K562 (cell line): ENCODE measurements at regions not wholly inside any gene's neighbourhood (a gene's known extent, or its start where the extent isn't known, plus 50 kb on each side); places are given as distances from the start of the nearest gene placed in this dataset.

Experiments used
- ATAC-seq: fragments of 200-7000 bp; cut with Tn5 transposase; 3 replicates; pipeline ENCODE4 v1.9.1; 2020; ENCODE audit warnings: moderate library complexity
- BruUV-seq: library from RNA; stranded (reverse); fragments of 400-500 nt; replicated peaks from 2 replicates; lab custom pipeline; 2021; lab: Mats Ljungman, UMichigan
- CTCF ChIA-PET: fragments of 300-600 bp; formaldehyde crosslinking; extraction: SDS; loops from one replicate; lab custom pipeline; 2021; ENCODE audit warnings: low intra/inter-chr PET ratio; lab: Yijun Ruan, JAX
- POLR2A ChIA-PET: fragments of 300-600, 350-650 bp; sonication (Branson Sonifier 250); formaldehyde crosslinking; extraction: SDS; loops from one replicate; lab custom pipeline; 2021; ENCODE audit warnings: antibody characterized with exemption, inconsistent platforms; lab: Yijun Ruan, JAX
- DNase-seq, 4 experiments: peaks; one replicate each; pipeline versions ENCODE4 v3.0.0 to v3.0.0-alpha.2; 2011 to 2018; ENCODE audit warnings: low spot score in 3 of 4, mixed read lengths in 3 of 4; ENCODE audit errors: extremely low read depth in 1 of 4
- FAIRE-seq: peaks from 2 replicates; lab custom pipeline; 2011; peaks lifted over from hg19 to GRCh38; lab: Jason Lieb, UNC
- H2AFZ ChIP-seq: 2 replicates; pipeline ENCODE4 v1.6.0; 2011; ENCODE audit warnings: low read depth, low read length, control low read depth, inconsistent platforms
- H3K27ac ChIP-seq: fragments of 200-600 bp; 3 replicates; pipeline ENCODE4 v1.8.0; 2011; ENCODE audit warnings: low read depth, mild to moderate bottlenecking, control low read depth, inconsistent platforms, low read length, moderate library complexity, mixed read lengths; ENCODE audit errors: extremely low read depth
- H3K27me3 ChIP-seq, 2 experiments: fragments of 300-600 bp in 1 of 2; 2 replicates in 1 of 2; 3 replicates in 1 of 2; pipeline versions ENCODE4 v1.6.0 to v1.8.0; 2011; ENCODE audit warnings: inconsistent platforms in 2 of 2, low read length in 2 of 2, mild to moderate bottlenecking in 1 of 2, mixed read lengths in 1 of 2, moderate library complexity in 1 of 2; ENCODE audit not compliant: control insufficient read depth in 2 of 2, insufficient read depth in 2 of 2
- H3K36me3 ChIP-seq: fragments of 300-600 bp; 3 replicates; pipeline ENCODE4 v1.8.0; 2011; ENCODE audit warnings: mild to moderate bottlenecking, low read length, inconsistent platforms; ENCODE audit not compliant: control insufficient read depth, insufficient read depth
- H3K4me1 ChIP-seq, 2 experiments: fragments of 200-600 bp in 1 of 2; replicated peaks in 1 of 2; 2 replicates in 1 of 2; 3 replicates in 1 of 2; pipeline versions ENCODE4 v1.5.1 to v1.8.0; 2011; ENCODE audit warnings: inconsistent platforms in 2 of 2, low read length in 2 of 2, mild to moderate bottlenecking in 1 of 2, mixed read lengths in 1 of 2, moderate library complexity in 1 of 2; ENCODE audit not compliant: control insufficient read depth in 2 of 2, insufficient read depth in 2 of 2
- H3K4me2 ChIP-seq: 2 replicates; pipeline ENCODE4 v1.6.1; 2011; ENCODE audit warnings: low read length, control low read depth, inconsistent platforms, mixed read lengths; ENCODE audit not compliant: insufficient read depth
- H3K4me3 ChIP-seq: fragments of 200-600 bp; sonication (generic), shearing (Covaris generic); 2 replicates; pipeline ENCODE4 v1.5.1; 2016; ENCODE audit warnings: control low read depth, inconsistent platforms
- H3K79me2 ChIP-seq: fragments of 200-600 bp; 3 replicates; pipeline ENCODE4 v1.8.0; 2011; ENCODE audit warnings: low read length, inconsistent platforms; ENCODE audit not compliant: control insufficient read depth, insufficient read depth
- H3K9ac ChIP-seq, 2 experiments: 2 replicates each; pipeline versions ENCODE4 v1.6.0 to v1.6.1; 2011; ENCODE audit warnings: low read depth in 2 of 2, low read length in 2 of 2, control low read depth in 1 of 2, inconsistent platforms in 1 of 2, mild to moderate bottlenecking in 1 of 2, mixed read lengths in 1 of 2; ENCODE audit not compliant: insufficient read depth in 1 of 2
- H3K9me1 ChIP-seq: one replicate; pipeline ENCODE4 v1.6.0; 2011; ENCODE audit warnings: inconsistent platforms, mild to moderate bottlenecking, low read length, moderate library complexity; ENCODE audit not compliant: control insufficient read depth, insufficient read depth
- H3K9me3 ChIP-seq: replicated peaks from 2 replicates; pipeline ENCODE4 v1.5.1; 2011; ENCODE audit warnings: low read depth, low read length, inconsistent platforms; ENCODE audit not compliant: control insufficient read depth, insufficient read depth
- H4K20me1 ChIP-seq: replicated peaks from 2 replicates; pipeline ENCODE4 v1.6.1; 2011; ENCODE audit warnings: low read length, inconsistent platforms, mixed read lengths; ENCODE audit not compliant: control insufficient read depth, insufficient read depth
- CHCHD3 ChIP-seq: fragments of 250-450 bp; sonication (Bioruptor Pico); IDR thresholded peaks from 2 replicates; pipeline ENCODE4 v2.1.2; 2022; ENCODE audit warnings: mild to moderate bottlenecking
- DACH1 ChIP-seq: fragments of 450-650 bp; IDR thresholded peaks from 2 replicates; pipeline ENCODE4 v1.6.1; 2018; ENCODE audit not compliant: partially characterized antibody
- FOXM1 ChIP-seq, 2 experiments: fragments of 450-650 bp in 1 of 2; sonication (generic) in 1 of 2; formaldehyde crosslinking in 1 of 2; IDR thresholded peaks; 2 replicates each; pipeline versions ENCODE4 v1.6.1 to v1.9.0; 2017 to 2022; ENCODE audit warnings: low read depth in 2 of 2, mild to moderate bottlenecking in 2 of 2, missing genetic modification reagents in 1 of 2, moderate library complexity in 1 of 2
- GATA2 ChIP-seq: sonication (generic); formaldehyde crosslinking; IDR thresholded peaks from 2 replicates; pipeline ENCODE4 v1.4.0; 2020; ENCODE audit warnings: mild to moderate bottlenecking, missing genetic modification reagents
- MEF2D ChIP-seq: conservative IDR thresholded peaks from 2 replicates; pipeline ENCODE4 v1.6.1; 2016; ENCODE audit warnings: low read depth, missing genetic modification characterization, missing compliant biosample characterization
- PHB2 ChIP-seq: fragments of 450-650 bp; IDR thresholded peaks from 2 replicates; pipeline ENCODE4 v1.6.1; 2017; ENCODE audit warnings: low read depth
- POLR3G ChIP-seq: IDR thresholded peaks from 2 replicates; pipeline ENCODE4 v1.6.1; 2011; ENCODE audit not compliant: insufficient read length, insufficient replicate concordance; ENCODE audit errors: extremely low read depth
- TAF1 ChIP-seq: IDR thresholded peaks from 2 replicates; pipeline ENCODE4 v1.6.1; 2011; ENCODE audit warnings: mild to moderate bottlenecking, low read length, moderate library complexity; ENCODE audit not compliant: insufficient read depth, control insufficient read depth, severe bottlenecking; ENCODE audit errors: extremely low read depth
- U2AF2 ChIP-seq: fragments of 200-400 bp; formaldehyde crosslinking; optimal IDR thresholded peaks from 2 replicates; pipeline ENCODE3; 2017; ENCODE audit warnings: low read depth, mild to moderate bottlenecking, low read length
- ZBTB33 ChIP-seq: sonication (generic); formaldehyde crosslinking; IDR thresholded peaks from 2 replicates; pipeline ENCODE4 v1.8.1; 2023; ENCODE audit warnings: mild to moderate bottlenecking, missing genetic modification reagents
- ZBTB34 ChIP-seq: fragments of 250-450 bp; sonication (Bioruptor Pico); IDR thresholded peaks from 2 replicates; pipeline ENCODE4 v1.8.0; 2021; ENCODE audit warnings: mild to moderate bottlenecking, moderate library complexity
- ZC3H8 ChIP-seq: fragments of 450-650 bp; IDR thresholded peaks from 2 replicates; pipeline ENCODE4 v1.6.1; 2017
- ZEB2 ChIP-seq: fragments of 450-650 bp; IDR thresholded peaks from 2 replicates; pipeline ENCODE4 v1.6.1; 2016
- ZNF41 ChIP-seq: fragments of 250-450 bp; sonication (Bioruptor Pico); conservative IDR thresholded peaks from 2 replicates; pipeline ENCODE4 v1.4.0; 2020; ENCODE audit warnings: mild to moderate bottlenecking
- WGBS: fragments of 100-300 bp; shearing (Covaris generic); methylation state at CpG from one replicate; pipeline ENCODE4 v1.1.6; 2016; ENCODE audit warnings: low coverage, mixed read lengths; ENCODE audit not compliant: insufficient coverage; ENCODE audit errors: missing lambda C conversion rate; 5-methylcytosine and 5-hydroxymethylcytosine counted together
- in situ Hi-C: fragments of 300-500 bp; cut with MboI; formaldehyde crosslinking; loops from 4 replicates; pipeline ENCODE4 v1.15.0; 2018; ENCODE audit warnings: inconsistent platforms, mixed read lengths
- intact Hi-C: fragments of 100-400 bp; cut with micrococcal nuclease; formaldehyde crosslinking; loops from 2 replicates; pipeline ENCODE4 v1.14.2; 2022
- TF ChIP-seq, protein P1 (sequence below): sonication (generic); formaldehyde crosslinking; IDR thresholded peaks from 2 replicates; pipeline ENCODE4 v1.8.1; 2023; ENCODE audit warnings: mild to moderate bottlenecking, missing genetic modification reagents
- TF ChIP-seq, protein P2 (sequence below): fragments of 250-450 bp; sonication (Bioruptor Pico); IDR thresholded peaks from 2 replicates; pipeline ENCODE4 v1.8.0; 2022; ENCODE audit warnings: inconsistent platforms, mild to moderate bottlenecking, moderate library complexity, borderline replicate concordance

GRCh38 chr5:61603211-61603908 lies 271.3 kb downstream of the ZSWIM6 start:
- peaks cover 4% of the 10 kb centered on the region for H3K9me1 ChIP-seq
- H3K4me2 ChIP-seq = no peak overlapping the region
- no peaks in the 10 kb centered on the region; the same call in 1 of the 2 replicates for H4K20me1 ChIP-seq
- FAIRE-seq = no peak
- H3K9me3 ChIP-seq = no peaks in the 10 kb centered on the region
- no peak overlapping the region for H3K4me3 ChIP-seq
- no peak for ATAC-seq
- H2AFZ ChIP-seq = no peak overlapping the region
- H3K27ac ChIP-seq = no peak overlapping the region
- no peaks in the 10 kb centered on the region for H3K79me2 ChIP-seq
- CTCF ChIA-PET = no interaction called here
- BruUV-seq = no TSS peak
- H3K36me3 ChIP-seq = no peaks in the 10 kb centered on the region
- H3K4me1 ChIP-seq = no peaks in the 10 kb centered on the region
- intact Hi-C loops = no loop called here
- H3K27me3 ChIP-seq = peaks cover 15 to 37% of the 10 kb centered on the region in 2 experiments
- 0% methylated on average over 6 of the region's 6 CpGs for WGBS
- POLR2A ChIA-PET = no interaction called here
- in situ Hi-C loops = no loop called here
- H3K9ac ChIP-seq = no peak overlapping the region
- no peak for DNase-seq
- no peak for TF ChIP-seq ZEB2
- TF ChIP-seq, protein P1, sequence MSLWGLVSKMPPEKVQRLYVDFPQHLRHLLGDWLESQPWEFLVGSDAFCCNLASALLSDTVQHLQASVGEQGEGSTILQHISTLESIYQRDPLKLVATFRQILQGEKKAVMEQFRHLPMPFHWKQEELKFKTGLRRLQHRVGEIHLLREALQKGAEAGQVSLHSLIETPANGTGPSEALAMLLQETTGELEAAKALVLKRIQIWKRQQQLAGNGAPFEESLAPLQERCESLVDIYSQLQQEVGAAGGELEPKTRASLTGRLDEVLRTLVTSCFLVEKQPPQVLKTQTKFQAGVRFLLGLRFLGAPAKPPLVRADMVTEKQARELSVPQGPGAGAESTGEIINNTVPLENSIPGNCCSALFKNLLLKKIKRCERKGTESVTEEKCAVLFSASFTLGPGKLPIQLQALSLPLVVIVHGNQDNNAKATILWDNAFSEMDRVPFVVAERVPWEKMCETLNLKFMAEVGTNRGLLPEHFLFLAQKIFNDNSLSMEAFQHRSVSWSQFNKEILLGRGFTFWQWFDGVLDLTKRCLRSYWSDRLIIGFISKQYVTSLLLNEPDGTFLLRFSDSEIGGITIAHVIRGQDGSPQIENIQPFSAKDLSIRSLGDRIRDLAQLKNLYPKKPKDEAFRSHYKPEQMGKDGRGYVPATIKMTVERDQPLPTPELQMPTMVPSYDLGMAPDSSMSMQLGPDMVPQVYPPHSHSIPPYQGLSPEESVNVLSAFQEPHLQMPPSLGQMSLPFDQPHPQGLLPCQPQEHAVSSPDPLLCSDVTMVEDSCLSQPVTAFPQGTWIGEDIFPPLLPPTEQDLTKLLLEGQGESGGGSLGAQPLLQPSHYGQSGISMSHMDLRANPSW (CRISPR knock-in tag) = no peak
- no peak for TF ChIP-seq CHCHD3
- no peak for TF ChIP-seq GATA2 (CRISPR knock-in tag)
- no peak for TF ChIP-seq FOXM1 (IDR thresholded peaks at IDR 0.05; ENCODE audit: low read depth)
- TF ChIP-seq FOXM1 (CRISPR knock-in tag; IDR thresholded peaks at IDR 0.05; ENCODE audit: low read depth) = no peak
- TF ChIP-seq ZBTB33 (CRISPR knock-in tag) = no peak
- TF ChIP-seq ZC3H8 = no peak
- TF ChIP-seq ZNF41 (CRISPR knock-in tag) = no peak
- TF ChIP-seq DACH1 = no peak
- TF ChIP-seq POLR3G = no peak
- TF ChIP-seq U2AF2 = no peak
- no peak for TF ChIP-seq TAF1
- TF ChIP-seq ZBTB34 (CRISPR knock-in tag) = no peak
- TF ChIP-seq PHB2 = no peak
- TF ChIP-seq MEF2D (tag) = no peak
- TF ChIP-seq, protein P2, sequence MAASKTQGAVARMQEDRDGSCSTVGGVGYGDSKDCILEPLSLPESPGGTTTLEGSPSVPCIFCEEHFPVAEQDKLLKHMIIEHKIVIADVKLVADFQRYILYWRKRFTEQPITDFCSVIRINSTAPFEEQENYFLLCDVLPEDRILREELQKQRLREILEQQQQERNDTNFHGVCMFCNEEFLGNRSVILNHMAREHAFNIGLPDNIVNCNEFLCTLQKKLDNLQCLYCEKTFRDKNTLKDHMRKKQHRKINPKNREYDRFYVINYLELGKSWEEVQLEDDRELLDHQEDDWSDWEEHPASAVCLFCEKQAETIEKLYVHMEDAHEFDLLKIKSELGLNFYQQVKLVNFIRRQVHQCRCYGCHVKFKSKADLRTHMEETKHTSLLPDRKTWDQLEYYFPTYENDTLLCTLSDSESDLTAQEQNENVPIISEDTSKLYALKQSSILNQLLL (CRISPR knock-in tag) = no peak
